ENCODE measurements at regions not wholly inside any gene's neighbourhood (a gene's known extent, or its start where the extent isn't known, plus 50 kb on each side); places are given as distances from the start of the nearest gene placed in this dataset.

GRCh38 chr3:34301313-34301712, 502.9 kb downstream of the PDCD6IP start:
- POLR2A ChIA-PET, result no interaction called here

DNA sequence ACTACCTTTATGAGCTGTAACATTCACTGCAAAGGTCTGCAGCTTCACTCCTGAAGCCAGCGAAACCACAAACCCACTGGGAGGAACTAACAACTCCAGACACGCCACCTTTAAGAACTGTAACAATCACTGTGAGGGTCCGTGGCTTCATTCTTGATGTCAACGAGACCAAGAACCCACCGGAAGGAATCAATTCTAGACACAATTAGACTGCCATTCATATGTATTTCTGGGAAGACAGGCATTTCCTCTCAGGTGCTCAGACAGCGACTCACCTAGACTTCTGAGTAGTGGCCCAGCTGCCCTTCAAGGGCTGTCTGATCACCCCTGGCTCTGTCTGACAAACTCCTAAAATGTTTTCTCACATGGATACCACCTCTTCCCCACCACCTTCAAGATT, 506.8 kb downstream of the PDCD6IP start:
- ChIA-PET CTCF (no interaction called here), POLR2A (no interaction called here)
- no peak overlapping the region for H3K4me3 Mint-ChIP-seq

More at GRCh38 chr3:34301313-34301712, 502.9 kb downstream of the PDCD6IP start:
- TF ChIP-seq, protein P1, sequence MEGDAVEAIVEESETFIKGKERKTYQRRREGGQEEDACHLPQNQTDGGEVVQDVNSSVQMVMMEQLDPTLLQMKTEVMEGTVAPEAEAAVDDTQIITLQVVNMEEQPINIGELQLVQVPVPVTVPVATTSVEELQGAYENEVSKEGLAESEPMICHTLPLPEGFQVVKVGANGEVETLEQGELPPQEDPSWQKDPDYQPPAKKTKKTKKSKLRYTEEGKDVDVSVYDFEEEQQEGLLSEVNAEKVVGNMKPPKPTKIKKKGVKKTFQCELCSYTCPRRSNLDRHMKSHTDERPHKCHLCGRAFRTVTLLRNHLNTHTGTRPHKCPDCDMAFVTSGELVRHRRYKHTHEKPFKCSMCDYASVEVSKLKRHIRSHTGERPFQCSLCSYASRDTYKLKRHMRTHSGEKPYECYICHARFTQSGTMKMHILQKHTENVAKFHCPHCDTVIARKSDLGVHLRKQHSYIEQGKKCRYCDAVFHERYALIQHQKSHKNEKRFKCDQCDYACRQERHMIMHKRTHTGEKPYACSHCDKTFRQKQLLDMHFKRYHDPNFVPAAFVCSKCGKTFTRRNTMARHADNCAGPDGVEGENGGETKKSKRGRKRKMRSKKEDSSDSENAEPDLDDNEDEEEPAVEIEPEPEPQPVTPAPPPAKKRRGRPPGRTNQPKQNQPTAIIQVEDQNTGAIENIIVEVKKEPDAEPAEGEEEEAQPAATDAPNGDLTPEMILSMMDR (IDR thresholded peaks at IDR 0.05), result no peak
- no peak for ATAC-seq (ENCODE audit: low read depth)
- no peak for DNase-seq
- Mint-ChIP-seq H3K9me3 (peaks cover 1% of the 10 kb centered on the region), H3K4me3 (no peak overlapping the region), H3K4me1 (peaks cover 3% of the 10 kb centered on the region), H3K36me3 (ENCODE audit: low read depth) (peaks cover 1% of the 10 kb centered on the region), H3K27me3 (peaks cover 2% of the 10 kb centered on the region), H3K27ac (no peak overlapping the region)
- intact Hi-C loops (cut with micrococcal nuclease), result no loop called here
- CTCF ChIA-PET, result no interaction called here

DNA sequence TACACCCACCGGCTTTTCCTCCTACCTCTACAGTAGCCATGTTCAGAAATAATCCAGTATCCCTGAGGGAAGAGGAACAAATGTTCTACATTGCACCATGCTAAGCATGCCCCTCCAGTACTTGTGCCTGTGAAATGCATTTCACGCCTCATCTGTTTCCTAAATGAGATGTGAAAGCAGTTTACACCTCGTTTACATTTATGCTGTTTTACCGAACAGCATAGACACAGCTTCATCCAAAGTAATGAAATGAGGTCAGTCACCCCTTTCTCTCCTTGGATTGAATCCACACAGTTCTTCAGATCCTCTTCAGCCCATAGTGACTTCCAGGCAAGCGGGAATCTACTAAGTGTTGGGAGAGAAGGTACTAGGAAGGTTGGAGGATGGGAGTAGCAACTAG, 514.3 kb downstream of the PDCD6IP start:
- TF ChIP-seq, protein P1 (IDR thresholded peaks at IDR 0.05), result no peak
- intact Hi-C loops (cut with micrococcal nuclease), result no loop called here
- H3K4me3 Mint-ChIP-seq, result peak overlapping the region; percentile 8
- CTCF ChIA-PET, result no interaction called here
- DNase-seq (no peak), ATAC-seq (ENCODE audit: low read depth) (no peak)
- no peaks in the 10 kb centered on the region for H3K27me3 Mint-ChIP-seq
- H3K9me3 Mint-ChIP-seq, result peaks cover 9% of the 10 kb centered on the region
- peaks cover 10% of the 10 kb centered on the region for H3K4me1 Mint-ChIP-seq
- POLR2A ChIA-PET, result no interaction called here
- H3K36me3 Mint-ChIP-seq (ENCODE audit: low read depth), result peaks cover 3% of the 10 kb centered on the region
- no peak overlapping the region for H3K27ac Mint-ChIP-seq

More for the DNA sequence above, 506.8 kb downstream of the PDCD6IP start:
- DNase-seq (no peak), ATAC-seq (ENCODE audit: low read depth) (no peak)
- Mint-ChIP-seq H3K4me1 (peaks cover 3% of the 10 kb centered on the region), H3K27me3 (peaks cover 2% of the 10 kb centered on the region), H3K9me3 (peaks cover 7% of the 10 kb centered on the region), H3K27ac (no peak overlapping the region), H3K36me3 (ENCODE audit: low read depth) (peaks cover 1% of the 10 kb centered on the region)
- intact Hi-C loops (cut with micrococcal nuclease), result no loop called here
- TF ChIP-seq, protein P1 (IDR thresholded peaks at IDR 0.05), result no peak

DNA sequence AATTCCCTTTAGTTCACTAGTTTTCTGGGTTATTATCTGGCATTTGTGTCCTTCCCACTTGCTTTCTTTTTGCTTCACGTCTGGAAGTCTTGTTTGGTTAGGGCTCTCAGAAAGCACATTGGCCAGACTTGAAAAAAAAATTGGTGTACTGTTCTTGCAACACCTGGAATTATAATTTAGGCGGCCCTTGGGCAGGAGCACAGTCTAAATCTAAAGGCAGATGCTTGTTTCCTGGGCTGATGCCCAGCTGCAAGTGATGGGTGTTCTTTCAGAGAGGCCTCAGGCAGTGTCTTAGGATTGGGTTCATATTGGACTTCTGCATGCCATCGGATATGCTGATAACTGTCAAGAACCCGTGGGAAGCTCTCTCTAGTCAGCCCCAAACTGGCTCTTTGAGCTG, 521.5 kb downstream of the PDCD6IP start:
- H3K4me1 Mint-ChIP-seq, result peaks cover 10% of the 10 kb centered on the region
- H3K27ac Mint-ChIP-seq, result no peak overlapping the region
- ChIA-PET CTCF (no interaction called here), POLR2A (no interaction called here)
- TF ChIP-seq, protein P1 (IDR thresholded peaks at IDR 0.05), result no peak
- H3K4me3 Mint-ChIP-seq, result no peak overlapping the region
- H3K9me3 Mint-ChIP-seq, result peaks cover 8% of the 10 kb centered on the region
- DNase-seq, result no peak
- no peak for ATAC-seq (ENCODE audit: low read depth)
- intact Hi-C loops (cut with micrococcal nuclease), result no loop called here
- peaks cover 8% of the 10 kb centered on the region for H3K36me3 Mint-ChIP-seq (ENCODE audit: low read depth)
- no peaks in the 10 kb centered on the region for H3K27me3 Mint-ChIP-seq

DNA sequence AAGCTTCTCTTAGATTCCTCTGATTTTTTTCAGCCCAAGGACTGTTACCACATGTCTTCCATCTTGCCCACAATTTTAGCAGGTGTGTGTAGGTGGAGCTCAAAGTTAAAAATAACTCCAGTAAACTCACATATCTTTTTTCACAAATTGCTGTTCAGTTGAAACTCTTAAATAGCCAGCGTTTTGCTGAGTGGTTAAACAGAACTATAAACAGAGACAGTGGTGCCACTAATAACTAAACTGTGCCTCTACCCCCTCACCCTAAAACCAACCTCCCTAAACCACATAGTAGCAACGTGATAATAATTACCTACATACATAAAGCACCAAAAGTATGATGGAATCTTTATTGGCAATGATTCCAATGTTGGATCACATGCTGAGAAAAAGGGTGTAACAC, 525.1 kb downstream of the PDCD6IP start:
- no peak overlapping the region for H3K4me3 Mint-ChIP-seq
- no peaks in the 10 kb centered on the region for H3K36me3 Mint-ChIP-seq (ENCODE audit: low read depth)
- no peak overlapping the region for H3K27ac Mint-ChIP-seq
- intact Hi-C loops (cut with micrococcal nuclease), result no loop called here
- TF ChIP-seq, protein P1 (IDR thresholded peaks at IDR 0.05), result no peak
- H3K27me3 Mint-ChIP-seq, result no peaks in the 10 kb centered on the region
- ChIA-PET POLR2A (no interaction called here), CTCF (no interaction called here)
- H3K9me3 Mint-ChIP-seq, result no peaks in the 10 kb centered on the region
- H3K4me1 Mint-ChIP-seq, result peaks cover 10% of the 10 kb centered on the region
- no peak for ATAC-seq (ENCODE audit: low read depth)
- no peak for DNase-seq

Data from activated B cell treated with CpG ODN at 0.5 μM for 24 hours (primary cell).